ENCODE measurements at regions not wholly inside any gene's neighbourhood (a gene's known extent, or its start where the extent isn't known, plus 50 kb on each side); places are given as distances from the start of the nearest gene placed in this dataset.
A peak's percentile ranks its signal among the peaks of the same experiment; 100 is the strongest.

DNA sequence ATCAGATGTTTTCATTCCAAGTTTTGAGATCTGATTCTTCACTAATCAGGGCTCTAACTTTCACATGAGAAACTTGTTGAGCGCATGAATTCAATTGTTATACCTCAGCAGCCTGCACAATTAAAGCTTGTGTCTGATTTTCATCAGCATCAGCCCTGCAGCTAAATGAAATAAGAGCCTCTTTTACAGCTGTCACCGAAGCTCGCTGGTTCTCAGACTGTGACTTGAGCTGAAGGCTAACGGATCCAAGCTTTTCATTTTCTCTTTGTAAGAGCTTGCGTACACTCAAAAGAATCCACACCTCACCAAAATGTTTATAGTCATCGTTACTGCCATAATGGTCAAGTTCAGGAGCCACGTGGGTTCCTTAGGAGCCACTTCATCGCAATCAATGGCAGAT lies 65.5 kb upstream of the BEGAIN start (continued):
- TF ChIP-seq CBX2 (IDR thresholded peaks at IDR 0.05; ENCODE audit: borderline replicate concordance, low read depth), result no peak
- no peak for TF ChIP-seq POLR2AphosphoS2 (conservative IDR thresholded peaks at IDR 0.05; ENCODE audit: low read length)
- no peak for TF ChIP-seq MYC (IDR thresholded peaks at IDR 0.05; ENCODE audit: borderline replicate concordance, low read length)

DNA sequence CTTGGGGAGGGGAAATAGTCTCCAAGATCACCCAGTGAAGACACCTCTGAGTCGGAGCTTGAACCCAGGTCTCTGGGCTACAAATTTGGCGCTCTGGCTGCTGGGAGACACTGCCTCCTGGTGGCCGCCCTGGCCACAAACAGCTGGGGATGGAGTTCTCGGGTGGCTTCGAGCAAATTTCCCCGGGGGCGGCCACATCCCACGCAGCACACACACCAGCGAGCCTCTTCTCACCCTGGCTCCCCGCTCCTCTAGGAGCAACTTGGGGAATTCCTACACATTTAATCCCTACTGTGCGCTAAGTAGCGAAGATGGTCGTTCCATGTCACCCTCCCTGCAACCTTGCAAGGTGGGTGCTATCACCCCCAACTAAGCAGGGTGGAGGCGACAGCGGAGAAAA lies 66.2 kb upstream of the BEGAIN start:
- H3K27ac ChIP-seq, result no peak overlapping the region
- no peaks in the 10 kb centered on the region for H3K9me3 ChIP-seq
- peak in 1 of 2 experiments; percentile 16; a peak in 2 of 6 replicates for ATAC-seq
- DNase-seq (ENCODE audit: low read depth in 1 of 2, low spot score in 1 of 2), result no peak
- no peak for FAIRE-seq
- WGBS (ENCODE audit: missing lambda C conversion rate), result 65% methylated on average over 15 of the region's 15 CpGs
- ChIA-PET POLR2A (no interaction called here), CTCF (interaction anchor here (0.5 to 31.4 kb wide), 22 partner anchors 9 to 1076 kb away, joined by 3 to 602 read pairs (median 4); no protein-coding TSS in a partner anchor)
- H3K4me1 ChIP-seq, result peaks cover 17% of the 10 kb centered on the region
- TF ChIP-seq MAFK (IDR thresholded peaks at IDR 0.05; ENCODE audit: partially characterized antibody), result no peak
- no peak for TF ChIP-seq HOXA7 (CRISPR knock-in tag; IDR thresholded peaks at IDR 0.05)
- peak; percentile 62 for TF ChIP-seq SMC3 (IDR thresholded peaks at IDR 0.05)
- TF ChIP-seq PHF8 (IDR thresholded peaks at IDR 0.05; ENCODE audit: borderline replicate concordance, low read depth), result no peak
- TF ChIP-seq RFX5 (IDR thresholded peaks at IDR 0.05), result no peak
- TF ChIP-seq CHD4 (IDR thresholded peaks at IDR 0.05; ENCODE audit: borderline replicate concordance), result no peak
- TF ChIP-seq, protein P1, sequence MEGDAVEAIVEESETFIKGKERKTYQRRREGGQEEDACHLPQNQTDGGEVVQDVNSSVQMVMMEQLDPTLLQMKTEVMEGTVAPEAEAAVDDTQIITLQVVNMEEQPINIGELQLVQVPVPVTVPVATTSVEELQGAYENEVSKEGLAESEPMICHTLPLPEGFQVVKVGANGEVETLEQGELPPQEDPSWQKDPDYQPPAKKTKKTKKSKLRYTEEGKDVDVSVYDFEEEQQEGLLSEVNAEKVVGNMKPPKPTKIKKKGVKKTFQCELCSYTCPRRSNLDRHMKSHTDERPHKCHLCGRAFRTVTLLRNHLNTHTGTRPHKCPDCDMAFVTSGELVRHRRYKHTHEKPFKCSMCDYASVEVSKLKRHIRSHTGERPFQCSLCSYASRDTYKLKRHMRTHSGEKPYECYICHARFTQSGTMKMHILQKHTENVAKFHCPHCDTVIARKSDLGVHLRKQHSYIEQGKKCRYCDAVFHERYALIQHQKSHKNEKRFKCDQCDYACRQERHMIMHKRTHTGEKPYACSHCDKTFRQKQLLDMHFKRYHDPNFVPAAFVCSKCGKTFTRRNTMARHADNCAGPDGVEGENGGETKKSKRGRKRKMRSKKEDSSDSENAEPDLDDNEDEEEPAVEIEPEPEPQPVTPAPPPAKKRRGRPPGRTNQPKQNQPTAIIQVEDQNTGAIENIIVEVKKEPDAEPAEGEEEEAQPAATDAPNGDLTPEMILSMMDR (IDR thresholded peaks at IDR 0.05), result peak; percentile 57
- TF ChIP-seq ZFP36 (IDR thresholded peaks at IDR 0.05; ENCODE audit: borderline replicate concordance, partially characterized antibody), result no peak
- TF ChIP-seq, protein P2, sequence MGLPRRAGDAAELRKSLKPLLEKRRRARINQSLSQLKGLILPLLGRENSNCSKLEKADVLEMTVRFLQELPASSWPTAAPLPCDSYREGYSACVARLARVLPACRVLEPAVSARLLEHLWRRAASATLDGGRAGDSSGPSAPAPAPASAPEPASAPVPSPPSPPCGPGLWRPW (IDR thresholded peaks at IDR 0.05), result no peak
- TF ChIP-seq TP53 (CRISPR knock-in tag; IDR thresholded peaks at IDR 0.05), result no peak
- TF ChIP-seq EHF (CRISPR knock-in tag; IDR thresholded peaks at IDR 0.05), result no peak
- TF ChIP-seq ZNF302 (CRISPR knock-in tag; IDR thresholded peaks at IDR 0.05), result no peak
- TF ChIP-seq JUN (IDR thresholded peaks at IDR 0.05), result no peak
- no peak for TF ChIP-seq KDM1A (IDR thresholded peaks at IDR 0.05; ENCODE audit: low read depth)
- TF ChIP-seq POLR2AphosphoS2 (conservative IDR thresholded peaks at IDR 0.05; ENCODE audit: low read length), result no peak
- no peak for TF ChIP-seq FOSB (CRISPR knock-in tag; IDR thresholded peaks at IDR 0.05)
- TF ChIP-seq RAD21 (conservative IDR thresholded peaks at IDR 0.05 in 1 of 2, IDR thresholded peaks at IDR 0.05 in 1 of 2), result peak; percentile 58 to 61
- no peak for TF ChIP-seq SREBF2 (IDR thresholded peaks at IDR 0.05)
- TF ChIP-seq RARB (CRISPR knock-in tag; IDR thresholded peaks at IDR 0.05), result no peak
- no peak overlapping the region for H3K4me2 ChIP-seq
- no peak overlapping the region for H3K4me3 ChIP-seq

DNA sequence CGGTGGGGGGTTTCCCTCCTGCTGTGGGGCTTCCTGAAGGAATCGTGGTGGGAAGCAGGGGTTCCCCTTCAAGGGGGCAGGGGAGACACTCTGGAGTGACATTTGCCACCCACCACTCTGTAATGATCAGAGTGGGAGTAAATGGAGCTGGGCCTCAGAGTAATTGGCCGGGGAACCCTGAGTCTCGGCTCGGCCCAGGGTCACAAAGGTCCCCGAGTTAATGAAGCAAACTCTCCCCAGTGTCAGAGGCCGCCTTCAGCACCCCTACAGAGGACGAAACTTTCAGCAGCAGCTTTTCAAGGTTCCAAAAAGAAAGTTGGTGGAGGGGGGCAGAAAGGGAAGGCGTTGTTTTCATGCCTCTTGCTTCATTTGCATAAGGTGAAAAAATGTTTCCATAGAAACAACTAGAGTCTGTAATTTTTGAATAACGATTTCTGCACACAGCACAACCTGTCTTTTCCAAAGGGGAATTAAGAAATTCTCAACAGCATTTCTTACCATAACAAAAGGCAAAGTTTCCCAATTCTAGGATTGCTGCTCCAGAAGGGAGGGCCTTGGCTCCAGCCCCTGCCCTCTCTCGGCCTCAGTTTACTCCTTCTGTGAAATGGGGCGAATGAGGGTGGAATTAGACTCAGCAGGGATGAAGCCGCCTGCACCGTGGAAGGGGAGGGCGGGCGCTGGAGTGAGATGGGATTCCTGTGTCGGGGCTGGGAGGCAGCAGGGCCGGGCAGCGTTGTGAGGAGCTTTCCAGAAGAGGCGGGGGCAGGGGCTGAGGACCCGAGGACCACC lies 67.0 kb upstream of the BEGAIN start:
- ATAC-seq, result peak; percentile 48 to 78
- TF ChIP-seq, protein P3, sequence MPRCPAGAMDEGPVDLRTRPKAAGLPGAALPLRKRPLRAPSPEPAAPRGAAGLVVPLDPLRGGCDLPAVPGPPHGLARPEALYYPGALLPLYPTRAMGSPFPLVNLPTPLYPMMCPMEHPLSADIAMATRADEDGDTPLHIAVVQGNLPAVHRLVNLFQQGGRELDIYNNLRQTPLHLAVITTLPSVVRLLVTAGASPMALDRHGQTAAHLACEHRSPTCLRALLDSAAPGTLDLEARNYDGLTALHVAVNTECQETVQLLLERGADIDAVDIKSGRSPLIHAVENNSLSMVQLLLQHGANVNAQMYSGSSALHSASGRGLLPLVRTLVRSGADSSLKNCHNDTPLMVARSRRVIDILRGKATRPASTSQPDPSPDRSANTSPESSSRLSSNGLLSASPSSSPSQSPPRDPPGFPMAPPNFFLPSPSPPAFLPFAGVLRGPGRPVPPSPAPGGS (IDR thresholded peaks at IDR 0.05), result no peak
- TF ChIP-seq RFX5 (IDR thresholded peaks at IDR 0.05), result no peak
- TF ChIP-seq NR3C1 (IDR thresholded peaks at IDR 0.05), result no peak
- no peak for TF ChIP-seq NPAS2 (CRISPR knock-in tag; IDR thresholded peaks at IDR 0.05; ENCODE audit: borderline replicate concordance)
- no peak for DNase-seq (ENCODE audit: low read depth in 1 of 2, low spot score in 1 of 2)
- ChIA-PET POLR2A (interaction anchor here (0.5 kb wide), 1 partner anchor 269 kb away, joined by 3 read pairs; no protein-coding TSS in a partner anchor), CTCF (interaction anchor here (0.8 to 31.4 kb wide), 29 partner anchors 9 to 1002 kb away, joined by 3 to 602 read pairs (median 5); no protein-coding TSS in a partner anchor)
- 41% methylated on average over 20 of the region's 21 CpGs for WGBS (ENCODE audit: missing lambda C conversion rate)
- H3K9me3 ChIP-seq, result no peaks in the 10 kb centered on the region
- no peak for FAIRE-seq
- H3K4me1 ChIP-seq, result peaks cover 8% of the 10 kb centered on the region
- H3K4me2 ChIP-seq, result peak overlapping the region; percentile 96
- H3K4me3 ChIP-seq, result peak overlapping the region; percentile 41
- peak overlapping the region; percentile 67 to 86 for H3K27ac ChIP-seq

Data from A549 (cell line).